HL-60 (cell line): ENCODE measurements at regions not wholly inside any gene's neighbourhood (a gene's known extent, or its start where the extent isn't known, plus 50 kb on each side); places are given as distances from the start of the nearest gene placed in this dataset.

Source experiments
- DNase-seq, 2 experiments: peaks; one replicate each; pipeline ENCODE4 v3.0.0-alpha.2; 2010 to 2020; ENCODE audit warnings: low read depth in 1 of 2, low spot score in 1 of 2
- H3K27ac ChIP-seq: fragments of 250-450 bp; sonication (Bioruptor Pico); replicated peaks from 2 replicates; pipeline ENCODE4 v1.5.1; 2020; ENCODE audit warnings: mild to moderate bottlenecking, moderate library complexity
- H3K27me3 ChIP-seq: fragments of 250-450 bp; sonication (Bioruptor Pico); 2 replicates; pipeline ENCODE4 v1.5.1; 2021; ENCODE audit warnings: mild to moderate bottlenecking, moderate library complexity; ENCODE audit not compliant: insufficient read depth, poor library complexity, severe bottlenecking
- H3K4me3 ChIP-seq: replicated peaks from 2 replicates; pipeline ENCODE4 v1.5.1; 2011; ENCODE audit warnings: mild to moderate bottlenecking, control low read depth, low read length; ENCODE audit not compliant: insufficient read depth
- GABPA ChIP-seq: IDR thresholded peaks from 2 replicates; pipeline ENCODE4 v1.6.1; 2012; ENCODE audit warnings: low read depth
- POLR2AphosphoS5 ChIP-seq: IDR thresholded peaks from 2 replicates; pipeline ENCODE4 v1.6.1; 2012; ENCODE audit warnings: low read depth
- SPI1 ChIP-seq: IDR thresholded peaks from 2 replicates; pipeline ENCODE4 v1.6.1; 2012; ENCODE audit warnings: low read depth, mild to moderate bottlenecking, borderline replicate concordance
- TF ChIP-seq, protein P1 (sequence below): IDR thresholded peaks from one replicate; pipeline ENCODE4 v1.5.1; 2011; ENCODE audit warnings: low read length, control low read depth, inconsistent platforms; ENCODE audit not compliant: insufficient read depth
- TF ChIP-seq, protein P2 (sequence below): IDR thresholded peaks from 2 replicates; pipeline ENCODE4 v1.6.1; 2012; ENCODE audit warnings: low read depth; ENCODE audit not compliant: insufficient replicate concordance

DNA sequence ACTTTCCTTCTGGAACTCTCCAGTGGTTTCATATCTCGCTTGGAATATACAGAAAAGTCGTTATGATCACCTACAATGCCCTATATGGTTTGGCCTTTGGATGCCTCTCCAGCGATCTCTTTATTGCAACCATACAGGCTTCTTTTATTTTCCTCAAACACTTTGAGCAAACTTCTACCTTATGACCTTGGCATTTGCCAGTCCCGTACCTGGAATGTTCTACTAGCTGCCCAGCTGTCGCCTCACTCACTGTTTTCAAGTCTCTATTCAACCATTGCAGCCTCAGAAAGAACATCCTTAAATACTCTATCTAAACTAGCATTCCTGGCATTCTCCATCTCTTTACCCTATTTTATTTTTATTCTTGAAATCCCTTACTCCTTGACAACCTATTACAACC, 50.4 kb upstream of the NEDD9 start:
- Histone ChIP-seq H3K4me3 (no peak overlapping the region), H3K27me3 (no peaks in the 10 kb centered on the region), H3K27ac (no peak overlapping the region; the same call in 1 of the 2 replicates)
- no peak for TF ChIP-seq SPI1
- TF ChIP-seq GABPA, result no peak
- no peak for TF ChIP-seq POLR2AphosphoS5
- TF ChIP-seq, protein P1, sequence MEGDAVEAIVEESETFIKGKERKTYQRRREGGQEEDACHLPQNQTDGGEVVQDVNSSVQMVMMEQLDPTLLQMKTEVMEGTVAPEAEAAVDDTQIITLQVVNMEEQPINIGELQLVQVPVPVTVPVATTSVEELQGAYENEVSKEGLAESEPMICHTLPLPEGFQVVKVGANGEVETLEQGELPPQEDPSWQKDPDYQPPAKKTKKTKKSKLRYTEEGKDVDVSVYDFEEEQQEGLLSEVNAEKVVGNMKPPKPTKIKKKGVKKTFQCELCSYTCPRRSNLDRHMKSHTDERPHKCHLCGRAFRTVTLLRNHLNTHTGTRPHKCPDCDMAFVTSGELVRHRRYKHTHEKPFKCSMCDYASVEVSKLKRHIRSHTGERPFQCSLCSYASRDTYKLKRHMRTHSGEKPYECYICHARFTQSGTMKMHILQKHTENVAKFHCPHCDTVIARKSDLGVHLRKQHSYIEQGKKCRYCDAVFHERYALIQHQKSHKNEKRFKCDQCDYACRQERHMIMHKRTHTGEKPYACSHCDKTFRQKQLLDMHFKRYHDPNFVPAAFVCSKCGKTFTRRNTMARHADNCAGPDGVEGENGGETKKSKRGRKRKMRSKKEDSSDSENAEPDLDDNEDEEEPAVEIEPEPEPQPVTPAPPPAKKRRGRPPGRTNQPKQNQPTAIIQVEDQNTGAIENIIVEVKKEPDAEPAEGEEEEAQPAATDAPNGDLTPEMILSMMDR, result no peak
- TF ChIP-seq, protein P2, sequence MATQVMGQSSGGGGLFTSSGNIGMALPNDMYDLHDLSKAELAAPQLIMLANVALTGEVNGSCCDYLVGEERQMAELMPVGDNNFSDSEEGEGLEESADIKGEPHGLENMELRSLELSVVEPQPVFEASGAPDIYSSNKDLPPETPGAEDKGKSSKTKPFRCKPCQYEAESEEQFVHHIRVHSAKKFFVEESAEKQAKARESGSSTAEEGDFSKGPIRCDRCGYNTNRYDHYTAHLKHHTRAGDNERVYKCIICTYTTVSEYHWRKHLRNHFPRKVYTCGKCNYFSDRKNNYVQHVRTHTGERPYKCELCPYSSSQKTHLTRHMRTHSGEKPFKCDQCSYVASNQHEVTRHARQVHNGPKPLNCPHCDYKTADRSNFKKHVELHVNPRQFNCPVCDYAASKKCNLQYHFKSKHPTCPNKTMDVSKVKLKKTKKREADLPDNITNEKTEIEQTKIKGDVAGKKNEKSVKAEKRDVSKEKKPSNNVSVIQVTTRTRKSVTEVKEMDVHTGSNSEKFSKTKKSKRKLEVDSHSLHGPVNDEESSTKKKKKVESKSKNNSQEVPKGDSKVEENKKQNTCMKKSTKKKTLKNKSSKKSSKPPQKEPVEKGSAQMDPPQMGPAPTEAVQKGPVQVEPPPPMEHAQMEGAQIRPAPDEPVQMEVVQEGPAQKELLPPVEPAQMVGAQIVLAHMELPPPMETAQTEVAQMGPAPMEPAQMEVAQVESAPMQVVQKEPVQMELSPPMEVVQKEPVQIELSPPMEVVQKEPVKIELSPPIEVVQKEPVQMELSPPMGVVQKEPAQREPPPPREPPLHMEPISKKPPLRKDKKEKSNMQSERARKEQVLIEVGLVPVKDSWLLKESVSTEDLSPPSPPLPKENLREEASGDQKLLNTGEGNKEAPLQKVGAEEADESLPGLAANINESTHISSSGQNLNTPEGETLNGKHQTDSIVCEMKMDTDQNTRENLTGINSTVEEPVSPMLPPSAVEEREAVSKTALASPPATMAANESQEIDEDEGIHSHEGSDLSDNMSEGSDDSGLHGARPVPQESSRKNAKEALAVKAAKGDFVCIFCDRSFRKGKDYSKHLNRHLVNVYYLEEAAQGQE, result no peak
- DNase-seq, result no peak
